Spleen (tissue), 7 donors: ENCODE measurements at regions not wholly inside any gene's neighbourhood (a gene's known extent, or its start where the extent isn't known, plus 50 kb on each side); places are given as distances from the start of the nearest gene placed in this dataset.

ENCODE experiments used
- POLR2A ChIP-seq, 3 donors: fragments of 450-650 bp; IDR thresholded peaks; one replicate each; pipeline ENCODE4 v1.5.1; 2017; ENCODE audit warnings: antibody characterized with exemption in 3 of 3, mild to moderate bottlenecking in 1 of 3
- TF ChIP-seq, protein P1 (sequence below), 11 experiments: fragments of 200-600 bp in 7 of 11; fragments of 450-650 bp in 4 of 11; sonication (generic) in 4 of 11; IDR thresholded peaks in 8 of 11; conservative IDR thresholded peaks in 3 of 11; 1 replicate in 7 of 11; 2 replicates in 4 of 11; pipeline versions ENCODE4 v1.4.0 to v1.8.0; 2016 to 2021; ENCODE audit warnings: antibody characterized with exemption in 11 of 11, inconsistent platforms in 4 of 11, mild to moderate bottlenecking in 1 of 11
- donor health status: DM: no; HTN: no; CAD: no; lungs with moderate emphysema.
- donor health status: DM: no; HTN: no; CAD: no.
- donor health status: DM: no; HTN: no; CAD: no.

DNA sequence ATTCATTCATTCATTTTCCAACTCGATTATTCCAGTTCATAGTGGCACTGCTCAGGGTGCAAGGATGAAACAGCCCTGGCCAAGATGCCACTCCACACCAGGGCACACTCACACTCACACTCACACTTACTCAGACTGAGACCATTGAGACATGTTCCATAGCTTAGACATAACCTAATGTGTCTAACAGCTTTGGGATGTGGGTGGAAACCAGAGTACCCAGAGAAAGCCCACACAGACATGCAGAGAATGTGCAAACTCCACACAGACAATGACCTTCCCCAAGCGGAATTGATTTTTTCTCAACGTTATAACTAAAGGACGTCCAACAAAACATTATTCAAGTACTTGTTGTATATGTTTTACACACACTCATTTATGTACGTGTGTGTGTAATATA lies 1363.5 kb downstream of the EFNA5 start:
- TF ChIP-seq, protein P1, sequence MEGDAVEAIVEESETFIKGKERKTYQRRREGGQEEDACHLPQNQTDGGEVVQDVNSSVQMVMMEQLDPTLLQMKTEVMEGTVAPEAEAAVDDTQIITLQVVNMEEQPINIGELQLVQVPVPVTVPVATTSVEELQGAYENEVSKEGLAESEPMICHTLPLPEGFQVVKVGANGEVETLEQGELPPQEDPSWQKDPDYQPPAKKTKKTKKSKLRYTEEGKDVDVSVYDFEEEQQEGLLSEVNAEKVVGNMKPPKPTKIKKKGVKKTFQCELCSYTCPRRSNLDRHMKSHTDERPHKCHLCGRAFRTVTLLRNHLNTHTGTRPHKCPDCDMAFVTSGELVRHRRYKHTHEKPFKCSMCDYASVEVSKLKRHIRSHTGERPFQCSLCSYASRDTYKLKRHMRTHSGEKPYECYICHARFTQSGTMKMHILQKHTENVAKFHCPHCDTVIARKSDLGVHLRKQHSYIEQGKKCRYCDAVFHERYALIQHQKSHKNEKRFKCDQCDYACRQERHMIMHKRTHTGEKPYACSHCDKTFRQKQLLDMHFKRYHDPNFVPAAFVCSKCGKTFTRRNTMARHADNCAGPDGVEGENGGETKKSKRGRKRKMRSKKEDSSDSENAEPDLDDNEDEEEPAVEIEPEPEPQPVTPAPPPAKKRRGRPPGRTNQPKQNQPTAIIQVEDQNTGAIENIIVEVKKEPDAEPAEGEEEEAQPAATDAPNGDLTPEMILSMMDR (IDR thresholded peaks at IDR 0.05 in 8 of 11, conservative IDR thresholded peaks at IDR 0.05 in 3 of 11) = no peak
- no peak for TF ChIP-seq POLR2A (IDR thresholded peaks at IDR 0.05)
